Endothelial cell of umbilical vein (primary cell): ENCODE measurements at regions not wholly inside any gene's neighbourhood (a gene's known extent, or its start where the extent isn't known, plus 50 kb on each side); places are given as distances from the start of the nearest gene placed in this dataset.

Experiments used
- BruUV-seq: library from RNA; stranded (reverse); fragments of 400-500 nt; replicated peaks from 2 replicates; lab custom pipeline; 2021; lab: Mats Ljungman, UMichigan
- CTCF ChIA-PET: fragments of 300-600, 350-600 bp; sonication (Branson Sonifier 250); formaldehyde crosslinking; loops from one replicate; lab custom pipeline; 2021; ENCODE audit warnings: antibody characterized with exemption, inconsistent platforms; lab: Charles Lee
- POLR2A ChIA-PET: fragments of 300-600, 350-600 bp; sonication (Branson Sonifier 250); formaldehyde crosslinking; loops from one replicate; lab custom pipeline; 2021; ENCODE audit warnings: antibody characterized with exemption, inconsistent platforms; lab: Charles Lee
- DNase-seq: peaks from one replicate; pipeline ENCODE4 v3.0.0-alpha.2; 2011; ENCODE audit warnings: low read depth, low spot score
- FAIRE-seq: peaks from 2 replicates; lab custom pipeline; 2011; peaks lifted over from hg19 to GRCh38; lab: Jason Lieb, UNC
- H2AFZ ChIP-seq: 2 replicates; pipeline ENCODE4 v1.6.0; 2012; ENCODE audit warnings: low read depth, low read length, control low read depth, inconsistent platforms
- H3K27ac ChIP-seq: 2 replicates; pipeline ENCODE4 v1.5.1; 2011; ENCODE audit warnings: low read depth, mild to moderate bottlenecking, control low read depth, low read length, moderate library complexity; ENCODE audit not compliant: insufficient read depth
- H3K27me3 ChIP-seq, 2 experiments: 2 replicates each; pipeline versions ENCODE4 v1.6.0 to v1.6.1; 2011; ENCODE audit warnings: low read length in 2 of 2, mixed read lengths in 1 of 2; ENCODE audit not compliant: control insufficient read depth in 2 of 2, insufficient read depth in 2 of 2
- H3K36me3 ChIP-seq, 2 experiments: 2 replicates in 1 of 2; 3 replicates in 1 of 2; pipeline ENCODE4 v1.5.1; 2011; ENCODE audit warnings: low read length in 2 of 2, mild to moderate bottlenecking in 1 of 2, moderate library complexity in 1 of 2; ENCODE audit not compliant: control insufficient read depth in 2 of 2, insufficient read depth in 2 of 2; ENCODE audit errors: extremely low read depth in 1 of 2
- H3K4me1 ChIP-seq: 3 replicates; pipeline ENCODE4 v1.5.1; 2011; ENCODE audit warnings: mild to moderate bottlenecking, low read length; ENCODE audit not compliant: control insufficient read depth, insufficient read depth; ENCODE audit errors: extremely low read depth
- H3K4me2 ChIP-seq: 2 replicates; pipeline ENCODE4 v1.6.1; 2011; ENCODE audit warnings: low read length, control low read depth, mixed read lengths; ENCODE audit not compliant: insufficient read depth
- H3K4me3 ChIP-seq, 3 experiments: fragments of 200-600 bp in 1 of 3; sonication (generic), shearing (Covaris generic) in 1 of 3; replicated peaks in 1 of 3; 2 replicates each; pipeline ENCODE4 v1.5.1; 2011 to 2016; ENCODE audit warnings: control low read depth in 3 of 3, low read length in 3 of 3, mild to moderate bottlenecking in 2 of 3, inconsistent platforms in 1 of 3, low read depth in 1 of 3, moderate library complexity in 1 of 3; ENCODE audit not compliant: insufficient read depth in 1 of 3
- H3K79me2 ChIP-seq: 2 replicates; pipeline ENCODE4 v1.6.0; 2012; ENCODE audit warnings: low read length, inconsistent platforms; ENCODE audit not compliant: control insufficient read depth, insufficient read depth
- H3K9ac ChIP-seq: replicated peaks from 2 replicates; pipeline ENCODE3; 2011; ENCODE audit warnings: low read length, control low read depth; ENCODE audit not compliant: insufficient read depth; ENCODE audit errors: extremely low read depth
- H3K9me1 ChIP-seq: replicated peaks from 3 replicates; pipeline ENCODE4 v1.6.0; 2011; ENCODE audit warnings: mild to moderate bottlenecking, low read length; ENCODE audit not compliant: control insufficient read depth, insufficient read depth; ENCODE audit errors: extremely low read depth
- H3K9me3 ChIP-seq: replicated peaks from 2 replicates; pipeline ENCODE4 v1.5.1; 2012; ENCODE audit warnings: low read length, inconsistent platforms; ENCODE audit not compliant: control insufficient read depth, insufficient read depth
- H4K20me1 ChIP-seq: replicated peaks from 2 replicates; pipeline ENCODE3; 2011; ENCODE audit warnings: mild to moderate bottlenecking, low read length; ENCODE audit not compliant: control insufficient read depth, insufficient read depth; ENCODE audit errors: extremely low read depth
- EZH2 ChIP-seq: IDR thresholded peaks from 2 replicates; pipeline ENCODE4 v1.6.1; 2012; ENCODE audit warnings: borderline replicate concordance, low read depth, mild to moderate bottlenecking, moderate library complexity, low read length, inconsistent platforms; ENCODE audit not compliant: severe bottlenecking
- FOS ChIP-seq: IDR thresholded peaks from 2 replicates; pipeline ENCODE4 v1.6.1; 2011; ENCODE audit warnings: mild to moderate bottlenecking, low read length, moderate library complexity, borderline replicate concordance; ENCODE audit not compliant: insufficient read depth
- GATA2 ChIP-seq: IDR thresholded peaks from 2 replicates; pipeline ENCODE4 v1.7.0; 2011; ENCODE audit warnings: low read depth, mild to moderate bottlenecking, moderate library complexity, mixed read lengths, low read length; ENCODE audit not compliant: insufficient read length, insufficient read depth
- JUN ChIP-seq: IDR thresholded peaks from 2 replicates; pipeline ENCODE4 v1.6.1; 2011; ENCODE audit warnings: borderline replicate concordance, low read depth; ENCODE audit not compliant: insufficient read length, insufficient read depth
- MYC ChIP-seq: IDR thresholded peaks from one replicate; pipeline ENCODE4 v1.6.1; 2011; ENCODE audit warnings: mild to moderate bottlenecking, low read depth, low read length
- POLR2A ChIP-seq: IDR thresholded peaks from 2 replicates; pipeline ENCODE4 v1.6.1; 2012; ENCODE audit warnings: low read depth, mild to moderate bottlenecking, control low read depth, low read length
- POLR2AphosphoS5 ChIP-seq: IDR thresholded peaks from 2 replicates; pipeline ENCODE4 v1.6.1; 2012; ENCODE audit warnings: low read depth, mild to moderate bottlenecking, control low read depth, low read length, moderate library complexity; ENCODE audit not compliant: insufficient read depth
- dilution Hi-C: fragments of 300-500 bp; cut with MboI; formaldehyde crosslinking; loops from one replicate; pipeline ENCODE4 v1.15.0; 2019; ENCODE audit warnings: low sequenced_read_pairs; ENCODE audit not compliant: extremely low pct_ligation_motif_present
- intact Hi-C: fragments of 100-400 bp; cut with micrococcal nuclease; formaldehyde crosslinking; loops from one replicate; pipeline ENCODE4 v1.10.0; 2022
- TF ChIP-seq, protein P1 (sequence below), 2 donors: IDR thresholded peaks; 1 replicate in 1 of 2; 2 replicates in 1 of 2; pipeline ENCODE4 v1.5.1; 2011; ENCODE audit warnings: low read length in 2 of 2, mild to moderate bottlenecking in 2 of 2, moderate library complexity in 2 of 2, control low read depth in 1 of 2, inconsistent platforms in 1 of 2, low read depth in 1 of 2; ENCODE audit not compliant: insufficient read depth in 1 of 2; ENCODE audit errors: extremely low read depth in 1 of 2
- TF ChIP-seq, protein P2 (sequence below): IDR thresholded peaks from 2 replicates; pipeline ENCODE4 v1.6.1; 2011; ENCODE audit not compliant: insufficient read depth, insufficient read length

DNA sequence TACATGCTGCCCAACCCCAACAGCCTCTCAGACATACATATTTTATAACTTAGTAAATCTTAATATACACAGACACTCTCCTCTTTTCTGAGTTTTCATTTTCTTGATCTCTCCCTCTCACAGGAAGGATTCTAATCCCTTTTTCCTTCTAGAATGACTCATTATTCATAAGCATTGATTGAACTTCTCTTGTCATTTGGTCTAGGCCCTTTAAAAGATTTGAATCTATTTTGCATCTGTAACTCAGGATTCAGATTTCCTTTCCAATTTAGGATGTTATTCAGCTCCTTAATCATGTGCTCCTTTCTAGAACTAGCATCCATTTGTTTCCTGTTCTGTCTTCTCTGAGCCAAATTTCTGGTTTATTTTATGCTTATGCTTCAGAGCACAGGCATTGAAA lies 624.5 kb upstream of the SGO1 start:
- FAIRE-seq (no peak), DNase-seq (no peak)
- Histone ChIP-seq H3K4me1 (no peaks in the 10 kb centered on the region), H3K27me3 (no peaks in the 10 kb centered on the region), H4K20me1 (no peaks in the 10 kb centered on the region), H3K9ac (no peak overlapping the region), H3K36me3 (no peaks in the 10 kb centered on the region), H3K27ac (no peak overlapping the region), H3K9me3 (peaks cover 2% of the 10 kb centered on the region), H3K9me1 (no peaks in the 10 kb centered on the region), H3K4me2 (no peak overlapping the region), H2AFZ (no peak overlapping the region), H3K4me3 (no peak overlapping the region), H3K79me2 (no peaks in the 10 kb centered on the region)
- POLR2A ChIA-PET: no interaction called here
- CTCF ChIA-PET: no interaction called here
- dilution Hi-C loops (no loop called here), intact Hi-C loops (no loop called here)
- TF ChIP-seq MYC (no peak), POLR2A (no peak), EZH2 (no peak), FOS (no peak), POLR2AphosphoS5 (no peak), GATA2 (no peak), JUN (no peak)
- TF ChIP-seq, protein P1, sequence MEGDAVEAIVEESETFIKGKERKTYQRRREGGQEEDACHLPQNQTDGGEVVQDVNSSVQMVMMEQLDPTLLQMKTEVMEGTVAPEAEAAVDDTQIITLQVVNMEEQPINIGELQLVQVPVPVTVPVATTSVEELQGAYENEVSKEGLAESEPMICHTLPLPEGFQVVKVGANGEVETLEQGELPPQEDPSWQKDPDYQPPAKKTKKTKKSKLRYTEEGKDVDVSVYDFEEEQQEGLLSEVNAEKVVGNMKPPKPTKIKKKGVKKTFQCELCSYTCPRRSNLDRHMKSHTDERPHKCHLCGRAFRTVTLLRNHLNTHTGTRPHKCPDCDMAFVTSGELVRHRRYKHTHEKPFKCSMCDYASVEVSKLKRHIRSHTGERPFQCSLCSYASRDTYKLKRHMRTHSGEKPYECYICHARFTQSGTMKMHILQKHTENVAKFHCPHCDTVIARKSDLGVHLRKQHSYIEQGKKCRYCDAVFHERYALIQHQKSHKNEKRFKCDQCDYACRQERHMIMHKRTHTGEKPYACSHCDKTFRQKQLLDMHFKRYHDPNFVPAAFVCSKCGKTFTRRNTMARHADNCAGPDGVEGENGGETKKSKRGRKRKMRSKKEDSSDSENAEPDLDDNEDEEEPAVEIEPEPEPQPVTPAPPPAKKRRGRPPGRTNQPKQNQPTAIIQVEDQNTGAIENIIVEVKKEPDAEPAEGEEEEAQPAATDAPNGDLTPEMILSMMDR (IDR thresholded peaks at IDR 0.05; ENCODE audit: extremely low read depth in 1 of 2, insufficient read depth in 1 of 2, low read depth in 1 of 2, low read length in 2 of 2): no peak
- TF ChIP-seq, protein P2, sequence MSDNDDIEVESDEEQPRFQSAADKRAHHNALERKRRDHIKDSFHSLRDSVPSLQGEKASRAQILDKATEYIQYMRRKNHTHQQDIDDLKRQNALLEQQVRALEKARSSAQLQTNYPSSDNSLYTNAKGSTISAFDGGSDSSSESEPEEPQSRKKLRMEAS: no peak
- no TSS peak for BruUV-seq
